Right lobe of liver (tissue), 4 donors: ENCODE measurements at regions not wholly inside any gene's neighbourhood (a gene's known extent, or its start where the extent isn't known, plus 50 kb on each side); places are given as distances from the start of the nearest gene placed in this dataset.

Experiments used
- CTCF ChIP-seq, 4 donors: fragments of 200-600 bp in 3 of 4; fragments of 450-650 bp in 1 of 4; IDR thresholded peaks; one replicate each; pipeline versions ENCODE4 v1.5.1 to v1.8.0; 2016 to 2022; ENCODE audit warnings: antibody characterized with exemption in 4 of 4, mild to moderate bottlenecking in 2 of 4
- POLR2A ChIP-seq: fragments of 450-650 bp; IDR thresholded peaks from one replicate; pipeline ENCODE4 v1.6.1; 2017; ENCODE audit warnings: antibody characterized with exemption, mild to moderate bottlenecking
- donor health status: DM: no; HTN: no; CAD: no.
- donor health status: DM: no; HTN: no; CAD: no.
- donor health status: DM: no; HTN: yes; CAD: no.

GRCh38 chr7:17044396-17044795, 162.6 kb upstream of the AGR3 start:
- TF ChIP-seq CTCF (IDR thresholded peaks at IDR 0.05) (no peak), POLR2A (no peak)
